ENCODE measurements at regions not wholly inside any gene's neighbourhood (a gene's known extent, or its start where the extent isn't known, plus 50 kb on each side); places are given as distances from the start of the nearest gene placed in this dataset.

- TF ChIP-seq CTCF (conservative IDR thresholded peaks at IDR 0.05; ENCODE audit: low read depth in 2 of 2) (no peak), EZH2 (IDR thresholded peaks at IDR 0.05; ENCODE audit: low read depth, unreplicated experiment) (no peak), EZH2phosphoT487 (IDR thresholded peaks at IDR 0.05; ENCODE audit: unreplicated experiment) (no peak)
Observed at GRCh38 chr14:57943038-57943437, 77.1 kb upstream of the SLC35F4 start.
